GM18870 (cell line): ENCODE measurements at regions not wholly inside any gene's neighbourhood (a gene's known extent, or its start where the extent isn't known, plus 50 kb on each side); places are given as distances from the start of the nearest gene placed in this dataset.

Source experiments
- ATAC-seq: cut with Tn5 transposase; IDR thresholded peaks from one replicate; pipeline ENCODE4 v1.9.1; 2021; ENCODE audit warnings: moderate library complexity; ENCODE audit not compliant: unreplicated experiment

DNA sequence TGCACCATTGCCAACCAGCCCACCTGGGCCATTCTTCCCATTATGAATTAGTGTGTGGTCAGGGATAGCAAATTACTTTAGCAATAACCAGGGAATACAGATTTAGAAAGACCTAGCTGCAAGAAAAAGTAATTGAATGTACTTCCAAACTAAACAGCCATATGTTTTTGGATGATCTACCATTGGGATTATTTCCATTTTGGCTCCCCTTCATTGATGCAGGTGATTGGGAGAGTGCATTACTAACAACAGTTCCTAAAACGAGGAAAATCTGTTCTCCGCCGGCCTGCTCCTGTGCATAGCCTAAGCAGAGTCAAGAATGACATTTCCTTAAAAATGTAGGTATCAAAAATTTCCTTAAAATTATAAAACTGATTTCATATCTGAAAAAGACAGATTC is 58.5 kb downstream of the MAIP1 start:
- no peak for ATAC-seq

GRCh38 chr2:200021449-200022114 is 66.2 kb downstream of the MAIP1 start:
- peak; percentile 64 for ATAC-seq

DNA sequence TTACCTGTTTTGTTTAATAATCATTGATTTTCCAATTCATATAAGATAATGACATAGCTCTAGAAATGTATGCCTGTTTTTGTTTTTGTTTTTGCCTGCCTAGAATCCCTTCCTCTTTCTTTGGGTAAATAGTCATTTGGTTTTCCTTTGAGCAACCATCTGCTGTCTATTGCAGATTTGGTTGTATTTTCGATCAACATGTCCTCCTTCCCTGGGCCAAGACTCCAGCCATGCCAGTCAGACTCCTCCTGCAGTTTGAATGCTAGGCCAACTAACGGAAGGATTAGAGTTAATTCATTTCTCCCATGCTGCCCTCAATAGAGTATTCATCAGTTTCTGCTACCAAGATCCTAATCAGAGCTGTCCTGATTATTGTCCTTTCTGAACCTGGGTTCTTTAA is 67.1 kb downstream of the MAIP1 start:
- ATAC-seq = no peak

DNA sequence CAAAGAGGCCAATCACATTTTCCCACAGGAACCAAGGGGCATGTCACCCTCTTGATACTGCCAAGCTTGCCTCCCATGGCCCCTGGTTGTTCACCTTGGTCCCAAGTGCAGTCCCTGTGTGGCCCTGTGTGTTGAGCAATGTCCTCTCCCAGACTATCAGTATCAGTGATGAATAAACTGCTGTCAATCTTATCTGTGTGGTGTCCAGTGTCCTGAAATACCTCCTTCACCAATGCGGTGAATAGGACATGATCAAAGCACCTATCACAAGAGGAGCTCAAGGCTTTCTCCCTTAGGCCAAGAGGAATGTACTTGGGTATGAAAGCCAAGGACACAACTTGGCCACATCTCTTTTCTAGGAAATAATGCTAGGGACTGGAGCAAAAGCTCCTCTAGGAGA is 68.2 kb downstream of the MAIP1 start:
- no peak for ATAC-seq

DNA sequence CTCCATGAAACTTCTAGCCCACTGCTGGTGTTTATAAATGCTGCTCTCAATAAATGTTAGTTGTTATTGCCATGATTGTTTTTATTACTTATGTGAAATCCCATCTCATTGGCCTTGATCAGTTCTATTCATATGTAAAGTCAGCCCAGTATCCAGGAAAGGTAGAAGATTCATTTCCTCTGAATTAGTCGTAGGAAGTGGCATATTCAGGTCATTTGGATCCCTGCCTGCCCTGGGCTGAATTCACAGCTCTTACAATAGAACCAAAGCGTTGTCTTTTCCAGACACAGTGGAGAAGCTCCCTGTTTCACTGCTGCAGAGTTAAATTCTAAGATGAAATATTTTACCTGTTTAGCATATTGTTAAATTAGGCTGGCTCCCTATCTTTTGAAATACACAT is 70.3 kb downstream of the MAIP1 start:
- no peak for ATAC-seq

DNA sequence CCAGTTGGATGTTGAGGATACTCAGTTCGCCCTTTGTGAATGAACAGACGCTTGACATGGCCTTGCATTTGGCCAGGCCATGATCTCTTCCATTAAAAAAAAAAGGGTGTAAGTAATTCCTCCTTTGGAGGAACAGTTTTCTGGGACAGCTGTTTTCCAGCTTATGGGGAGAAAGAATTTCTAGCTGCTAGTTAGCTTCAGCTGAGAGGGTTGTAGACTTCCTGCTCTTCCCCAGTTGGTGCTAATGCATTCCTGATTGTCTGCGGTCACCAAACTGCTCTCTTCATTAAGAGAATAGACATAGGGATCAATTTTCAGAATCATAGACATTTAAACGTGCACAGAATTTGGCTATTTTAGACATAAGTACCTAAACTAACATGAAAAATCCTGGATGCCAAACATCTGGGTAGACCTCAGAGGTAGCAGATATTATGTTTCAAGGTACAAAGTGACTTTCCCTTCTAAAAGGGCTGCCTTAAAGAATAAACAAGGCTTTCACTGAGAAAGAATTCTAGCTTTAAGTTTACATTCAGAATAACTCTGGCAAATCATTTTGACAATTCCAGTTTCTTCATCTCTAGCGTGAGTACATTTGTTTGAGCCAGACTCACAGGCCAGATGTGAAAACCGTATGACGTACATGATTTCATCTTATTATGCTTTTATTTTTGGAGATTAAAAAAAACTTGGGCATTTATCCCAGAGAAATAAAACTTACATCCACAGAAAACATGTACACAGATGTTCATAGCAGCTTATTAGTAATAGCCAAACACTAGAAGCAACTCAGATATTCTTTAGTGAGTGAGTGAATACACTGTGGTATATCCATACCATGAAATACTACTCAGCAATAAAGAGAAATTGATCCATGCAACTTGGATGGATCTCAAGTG is 71.2 kb downstream of the MAIP1 start:
- no peak for ATAC-seq

DNA sequence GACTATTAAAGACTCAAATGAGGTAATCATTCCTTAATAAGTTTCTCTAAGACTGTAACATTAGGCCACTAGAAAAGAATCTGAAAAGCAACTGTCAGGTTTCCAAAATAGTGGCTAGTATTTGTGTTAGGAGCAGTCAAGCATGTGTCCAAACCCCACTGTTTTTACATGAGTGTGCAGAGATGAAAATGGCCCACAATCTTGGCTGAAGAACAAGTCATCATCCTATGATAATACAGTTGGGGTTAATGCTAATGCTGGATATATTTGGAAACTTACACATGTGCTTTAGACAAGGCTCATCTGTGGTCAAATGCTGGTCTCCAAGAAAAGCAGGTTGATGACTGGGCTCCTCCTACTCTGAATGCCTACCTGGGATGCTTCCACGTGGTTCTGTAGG is 73.6 kb downstream of the MAIP1 start:
- ATAC-seq = no peak

GRCh38 chr2:200032895-200033294 is 77.5 kb downstream of the MAIP1 start:
- ATAC-seq = no peak

DNA sequence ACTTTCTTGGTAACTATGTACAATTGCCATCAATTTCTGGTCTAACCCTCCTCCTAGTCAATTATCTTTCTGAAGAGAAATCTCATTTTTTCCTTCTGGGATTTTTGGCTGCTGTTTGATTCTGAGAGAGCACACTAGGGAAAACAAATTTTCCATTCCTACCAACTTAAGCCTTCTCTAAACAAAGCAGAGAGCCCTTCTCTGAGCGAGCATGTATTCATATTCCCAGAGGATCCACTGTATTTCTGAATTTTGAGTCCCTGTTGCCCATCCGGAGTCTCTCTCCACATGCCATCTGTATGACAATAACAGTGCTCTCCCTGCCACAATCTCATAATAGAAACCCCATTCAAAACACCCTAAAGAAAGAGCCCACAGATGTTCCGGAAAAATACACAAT is 78.5 kb downstream of the MAIP1 start:
- ATAC-seq = no peak

DNA sequence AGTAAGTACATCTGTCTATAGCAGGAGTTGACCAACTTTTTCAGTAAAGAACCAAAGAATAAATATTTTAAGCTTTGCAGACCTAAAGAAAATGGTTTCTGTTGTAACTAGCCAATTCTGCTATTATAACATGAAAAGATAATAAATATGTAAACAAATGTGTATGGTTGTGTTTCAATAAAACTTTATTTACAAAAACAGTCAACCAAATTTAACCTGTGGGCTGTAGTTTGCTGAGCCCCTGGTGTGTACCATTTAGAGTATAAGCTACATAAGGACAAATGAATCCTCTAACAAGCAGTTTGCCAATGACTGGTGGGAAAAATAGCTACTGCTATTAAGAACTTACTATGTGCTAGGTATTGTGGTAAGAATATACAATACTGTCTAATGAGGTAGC is 79.4 kb downstream of the MAIP1 start:
- no peak for ATAC-seq

DNA sequence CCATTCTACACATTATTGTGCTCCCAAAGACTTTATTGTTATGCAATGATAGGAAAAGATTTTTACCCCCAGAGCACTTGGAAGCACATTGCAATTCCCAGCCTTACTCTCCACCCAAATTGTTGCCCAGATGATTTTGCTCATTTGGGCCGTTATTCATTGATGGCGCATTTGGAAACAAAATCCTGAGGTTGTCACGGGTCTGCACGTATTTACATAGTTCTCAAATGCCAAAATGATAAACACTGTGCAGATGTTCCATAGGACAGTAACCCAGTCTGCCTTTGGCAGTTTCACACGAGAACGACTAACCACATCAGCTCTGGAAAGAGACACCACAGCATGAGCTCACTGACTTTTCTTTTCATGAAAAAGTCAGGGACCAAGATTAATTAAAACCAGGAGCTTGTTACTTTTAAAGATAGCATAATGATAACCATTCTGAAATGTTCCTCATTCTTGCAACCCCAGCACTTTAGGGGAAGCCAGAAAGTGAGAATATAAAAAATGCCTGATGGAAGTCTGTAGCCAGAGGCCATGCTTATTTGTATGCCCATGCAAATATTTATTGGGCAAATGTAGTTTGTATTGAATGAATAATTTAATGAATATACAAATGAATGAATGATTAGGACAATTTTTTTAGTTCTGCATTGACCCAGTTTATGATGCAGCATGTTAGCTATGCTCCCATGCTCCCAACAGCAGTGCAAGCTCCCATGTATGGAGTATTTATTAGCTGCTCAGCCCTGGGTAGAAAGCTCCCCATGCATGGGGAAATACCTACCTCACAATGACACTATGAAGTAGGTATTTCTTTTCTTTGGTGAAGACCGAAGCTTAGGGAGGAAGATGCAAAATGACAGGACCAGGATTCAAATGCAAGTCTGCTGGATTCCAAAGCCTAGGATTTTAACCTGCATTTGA is 84.6 kb downstream of the MAIP1 start:
- no peak for ATAC-seq

DNA sequence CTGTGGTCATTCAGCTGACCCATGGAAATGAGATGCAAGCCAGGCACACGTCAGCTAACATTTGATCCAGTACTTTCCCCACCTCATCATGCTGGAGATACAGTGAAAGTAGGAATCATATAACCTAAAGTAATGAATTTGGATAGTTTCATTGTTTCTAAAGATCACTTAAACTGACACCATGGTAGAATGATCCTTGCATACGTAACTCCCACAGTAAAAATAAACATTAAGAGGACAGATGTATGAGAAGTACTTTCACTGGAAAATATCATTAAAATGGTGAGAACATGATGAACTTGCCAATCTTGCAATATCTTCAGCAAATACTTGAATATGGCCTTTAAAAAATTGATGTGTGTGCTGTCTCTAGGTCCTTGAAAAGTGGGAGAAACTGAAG is 85.4 kb downstream of the MAIP1 start:
- no peak for ATAC-seq

DNA sequence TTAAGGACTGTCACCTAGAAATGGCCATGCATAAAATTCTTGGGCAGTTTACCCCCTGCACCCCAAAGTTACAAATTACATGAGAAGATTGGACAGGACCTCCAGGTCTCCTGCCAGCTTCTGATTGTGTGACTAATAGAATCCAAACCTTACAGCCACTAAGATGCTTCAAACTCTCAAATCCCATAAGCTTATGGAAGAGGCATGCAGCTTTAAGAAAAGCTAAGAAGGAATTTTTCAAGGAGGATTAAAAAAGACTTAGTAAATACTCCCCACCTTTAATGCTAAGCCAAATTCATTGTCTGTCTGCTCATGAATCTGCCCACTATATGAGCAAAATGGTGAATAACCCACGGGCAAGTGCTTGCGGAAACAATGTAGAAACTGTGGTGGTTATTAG is 86.3 kb downstream of the MAIP1 start:
- no peak for ATAC-seq

DNA sequence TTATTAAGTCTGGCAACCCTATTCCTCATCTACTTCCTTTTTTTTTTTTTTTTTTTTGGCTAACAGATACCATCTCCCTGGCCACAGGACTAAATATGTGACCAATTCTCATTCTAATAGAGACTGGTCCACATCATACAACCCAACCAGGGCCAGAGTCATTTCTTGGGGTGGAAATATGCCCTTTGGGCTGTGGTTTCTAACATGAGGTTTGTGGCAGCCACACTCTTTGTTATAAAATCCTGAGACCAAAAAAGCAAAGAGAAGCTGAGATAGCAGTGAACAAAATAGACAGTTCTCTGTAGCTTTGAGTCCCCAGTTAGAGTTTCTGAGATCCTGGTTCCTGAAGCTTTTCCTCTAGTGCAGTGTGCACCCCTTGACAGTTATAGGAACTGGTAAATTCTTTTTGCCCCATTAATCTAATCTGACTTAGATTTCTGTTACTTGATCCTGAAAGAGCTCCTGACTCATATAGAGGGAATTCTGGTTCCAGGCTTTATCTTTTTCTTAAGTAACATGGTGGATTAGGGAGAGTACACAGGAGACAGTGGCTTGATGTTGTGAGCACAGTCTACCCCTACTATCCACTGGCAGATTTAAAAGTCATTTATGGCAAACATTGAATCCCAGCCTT is 86.8 kb downstream of the MAIP1 start:
- no peak for ATAC-seq

- ATAC-seq = no peak
Observed at GRCh38 chr2:200042944-200043343, 87.6 kb downstream of the MAIP1 start.

- no peak for ATAC-seq
Observed at GRCh38 chr2:200044453-200044852, 89.1 kb downstream of the MAIP1 start.

GRCh38 chr2:200048421-200048820 is 93.0 kb downstream of the MAIP1 start:
- no peak for ATAC-seq

- no peak for ATAC-seq
Observed at GRCh38 chr2:200049086-200049485, 93.7 kb downstream of the MAIP1 start.

- ATAC-seq = no peak
Observed at GRCh38 chr2:200050921-200051610, 95.7 kb downstream of the MAIP1 start.

DNA sequence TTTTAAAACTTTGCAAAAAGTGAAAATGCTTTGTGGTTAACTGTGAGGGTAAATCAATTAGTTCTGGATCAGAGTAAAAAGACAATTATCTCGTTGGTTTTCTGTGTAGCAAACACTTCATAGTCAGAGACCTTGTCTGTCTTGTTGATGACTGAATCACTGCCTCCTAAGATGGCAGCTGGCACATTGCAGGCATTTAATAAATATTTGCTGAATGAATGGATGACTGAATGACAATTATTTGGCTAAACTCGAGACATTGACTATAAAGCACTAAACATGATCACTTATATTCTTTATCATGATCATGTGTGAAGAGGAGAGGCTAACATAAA is 96.2 kb downstream of the MAIP1 start:
- no peak for ATAC-seq
